ENCODE measurements at regions not wholly inside any gene's neighbourhood (a gene's known extent, or its start where the extent isn't known, plus 50 kb on each side); places are given as distances from the start of the nearest gene placed in this dataset.

GRCh38 chr6:147999001-147999540 is 343.6 kb upstream of the SASH1 start:
- Histone ChIP-seq H3K4me1 (no peaks in the 10 kb centered on the region), H3K4me3 (no peak overlapping the region), H3K9me3 (no peaks in the 10 kb centered on the region), H3K4me2 (no peak overlapping the region), H3K27ac (no peak overlapping the region)
- DNase-seq (ENCODE audit: low read depth in 1 of 2, low spot score in 1 of 2) (no peak), ATAC-seq (no peak), FAIRE-seq (no peak)
- ChIA-PET POLR2A (no interaction called here), CTCF (no interaction called here)
- TF ChIP-seq NR3C1 (IDR thresholded peaks at IDR 0.05) (no peak), CTCF (IDR thresholded peaks at IDR 0.05) (no peak), ELK1 (IDR thresholded peaks at IDR 0.05; ENCODE audit: low read depth, low read length) (no peak), USF2 (IDR thresholded peaks at IDR 0.05) (no peak), RCOR1 (IDR thresholded peaks at IDR 0.05; ENCODE audit: low read depth, low read length) (no peak), PHF8 (IDR thresholded peaks at IDR 0.05; ENCODE audit: borderline replicate concordance, low read depth) (no peak), RARB (CRISPR knock-in tag; IDR thresholded peaks at IDR 0.05) (no peak), HMGXB4 (CRISPR knock-in tag; IDR thresholded peaks at IDR 0.05; ENCODE audit: borderline replicate concordance) (no peak)

GRCh38 chr6:148001844-148002642 is 340.6 kb upstream of the SASH1 start:
- no peak overlapping the region for H3K4me2 ChIP-seq
- CTCF ChIA-PET = no interaction called here
- POLR2A ChIA-PET = no interaction called here
- no peak for DNase-seq (ENCODE audit: low read depth in 1 of 2, low spot score in 1 of 2)
- H3K9me3 ChIP-seq = no peaks in the 10 kb centered on the region
- H3K4me3 ChIP-seq = no peak overlapping the region
- TF ChIP-seq MAZ (IDR thresholded peaks at IDR 0.05; ENCODE audit: borderline replicate concordance, low read depth, low read length) (no peak), HOXB5 (CRISPR knock-in tag; IDR thresholded peaks at IDR 0.05) (no peak), HDAC2 (IDR thresholded peaks at IDR 0.05) (no peak), MAX (IDR thresholded peaks at IDR 0.05) (no peak), REST (IDR thresholded peaks at IDR 0.05) (no peak), CHD4 (IDR thresholded peaks at IDR 0.05; ENCODE audit: borderline replicate concordance) (no peak), ZSCAN20 (CRISPR knock-in tag; IDR thresholded peaks at IDR 0.05) (no peak), TP53 (CRISPR knock-in tag; IDR thresholded peaks at IDR 0.05) (no peak), ZC3H11A (IDR thresholded peaks at IDR 0.05) (no peak), RAD21 (conservative IDR thresholded peaks at IDR 0.05 in 1 of 2, IDR thresholded peaks at IDR 0.05 in 1 of 2) (no peak), HEYL (CRISPR knock-in tag; IDR thresholded peaks at IDR 0.05) (no peak), EHMT2 (IDR thresholded peaks at IDR 0.05; ENCODE audit: low read depth) (no peak)
- 65% methylated on average over 7 of the region's 7 CpGs for WGBS (ENCODE audit: missing lambda C conversion rate)
- ATAC-seq = no peak
- no peak overlapping the region for H3K27ac ChIP-seq
- H3K4me1 ChIP-seq = no peaks in the 10 kb centered on the region
- no peak for FAIRE-seq
